GM21515 (cell line): ENCODE measurements at regions not wholly inside any gene's neighbourhood (a gene's known extent, or its start where the extent isn't known, plus 50 kb on each side); places are given as distances from the start of the nearest gene placed in this dataset.

Experiments used
- ATAC-seq: cut with Tn5 transposase; IDR thresholded peaks from one replicate; pipeline ENCODE4 v1.9.1; 2021; ENCODE audit not compliant: unreplicated experiment

DNA sequence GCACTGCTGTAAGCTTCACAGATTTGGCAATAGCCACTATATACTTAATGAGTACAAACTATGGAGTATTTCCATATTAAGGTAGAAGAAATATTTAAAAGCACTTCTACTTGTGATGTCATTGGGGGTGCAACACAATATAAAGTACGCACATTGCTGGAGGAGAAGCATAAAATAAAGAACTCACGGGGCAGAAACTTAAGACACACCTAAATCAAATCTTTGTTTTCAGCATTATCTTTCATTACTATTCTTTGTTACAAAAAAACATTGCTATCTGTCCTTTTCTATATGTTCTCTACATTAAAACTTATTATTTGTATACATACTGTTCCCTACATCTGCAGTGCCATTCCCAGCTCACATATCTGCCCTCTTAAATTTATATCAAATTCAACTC is 93.3 kb upstream of the VPREB1 start:
- no peak for ATAC-seq

DNA sequence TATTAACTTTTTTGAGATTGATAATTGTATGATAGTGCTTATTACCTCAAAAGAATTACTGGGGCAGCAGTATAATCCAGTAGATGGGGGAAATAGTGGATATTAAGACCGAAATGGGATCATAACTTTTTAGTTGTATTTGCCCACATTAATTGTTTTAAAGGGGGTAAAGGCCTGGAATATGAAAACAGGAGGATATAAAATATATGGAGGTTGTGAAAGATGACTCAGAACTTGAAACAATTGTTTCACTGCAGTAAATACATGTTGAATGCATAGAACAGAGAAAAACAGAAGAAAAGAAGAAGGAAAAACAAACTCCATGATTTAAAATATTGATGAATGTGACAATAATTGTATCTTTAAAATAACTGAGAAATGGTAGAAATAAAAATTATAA is 94.1 kb upstream of the VPREB1 start:
- no peak for ATAC-seq

DNA sequence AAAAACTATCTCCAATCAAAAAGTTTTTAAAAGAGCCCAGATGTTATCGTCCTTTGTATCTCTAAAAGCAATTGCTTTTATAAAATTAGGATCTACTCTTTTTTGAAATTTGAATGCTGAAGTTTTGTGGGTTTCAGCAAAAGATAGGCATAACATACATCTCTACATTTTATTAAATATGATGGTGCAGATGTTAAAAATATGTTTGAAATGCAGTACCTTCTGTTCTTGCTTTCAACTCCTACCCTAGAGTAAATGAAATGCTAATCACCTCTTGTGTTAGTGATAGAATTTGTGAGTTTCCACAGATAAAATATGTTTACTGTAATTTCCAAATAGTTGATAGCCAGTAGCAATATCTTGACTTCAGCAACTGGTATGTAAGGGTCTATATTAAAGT is 95.7 kb upstream of the VPREB1 start:
- ATAC-seq = no peak

DNA sequence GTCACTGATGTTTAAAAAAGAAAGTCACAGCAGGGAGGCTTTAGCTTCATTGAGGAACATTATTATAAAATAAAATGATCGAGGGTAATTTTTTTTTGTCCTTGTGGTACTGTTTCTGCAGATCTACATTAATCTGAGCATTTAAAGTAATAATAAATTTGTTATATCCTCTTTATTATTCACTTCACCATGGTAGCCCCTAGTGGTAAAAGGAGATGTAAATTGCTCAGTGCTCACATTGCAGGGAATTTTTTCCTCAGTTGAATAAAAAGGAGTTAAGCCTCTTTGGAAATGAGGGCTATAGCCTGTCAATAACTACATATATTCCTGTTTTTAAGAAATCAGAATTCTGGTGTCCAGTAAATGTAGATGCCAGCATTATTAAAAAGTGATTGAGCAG is 99.7 kb upstream of the VPREB1 start:
- ATAC-seq = no peak

DNA sequence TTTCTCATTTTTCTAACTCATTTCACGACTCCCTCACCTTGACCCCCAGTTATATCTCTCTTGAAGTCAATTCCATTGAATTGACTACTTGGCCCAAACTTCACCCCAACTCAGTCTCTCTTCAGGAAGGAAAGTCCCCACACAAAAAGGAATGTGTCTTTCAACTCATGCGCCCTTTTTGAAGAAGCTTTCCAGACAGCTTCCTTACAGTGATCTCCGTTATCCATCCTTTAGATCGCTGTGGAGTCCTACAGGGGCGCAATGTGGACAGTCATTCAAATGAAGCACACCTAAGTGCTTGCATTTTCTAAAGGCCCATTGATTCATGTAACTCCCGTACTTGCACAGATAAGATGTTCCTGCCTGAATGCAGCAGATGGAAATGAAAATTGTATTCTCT is 101.1 kb upstream of the VPREB1 start:
- ATAC-seq = no peak

DNA sequence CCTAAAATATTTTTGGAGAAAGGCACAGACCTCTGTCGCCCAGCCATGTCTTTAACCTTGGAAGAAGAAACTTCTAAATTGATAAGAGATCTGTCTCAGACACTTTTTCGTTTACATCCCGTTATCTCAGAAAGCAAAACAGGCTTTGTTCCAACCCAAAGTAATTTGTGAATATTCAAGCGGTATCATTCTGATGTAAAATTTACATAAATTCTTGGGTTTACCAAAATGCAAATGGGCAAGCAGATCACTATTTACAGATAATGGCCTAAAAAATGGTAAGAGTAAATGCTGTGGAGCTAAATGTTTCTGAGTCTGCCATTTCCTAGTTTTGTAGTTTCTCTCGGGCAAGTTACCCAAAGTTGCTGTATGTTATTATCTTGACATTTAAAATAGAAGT is 101.9 kb upstream of the VPREB1 start:
- no peak for ATAC-seq

DNA sequence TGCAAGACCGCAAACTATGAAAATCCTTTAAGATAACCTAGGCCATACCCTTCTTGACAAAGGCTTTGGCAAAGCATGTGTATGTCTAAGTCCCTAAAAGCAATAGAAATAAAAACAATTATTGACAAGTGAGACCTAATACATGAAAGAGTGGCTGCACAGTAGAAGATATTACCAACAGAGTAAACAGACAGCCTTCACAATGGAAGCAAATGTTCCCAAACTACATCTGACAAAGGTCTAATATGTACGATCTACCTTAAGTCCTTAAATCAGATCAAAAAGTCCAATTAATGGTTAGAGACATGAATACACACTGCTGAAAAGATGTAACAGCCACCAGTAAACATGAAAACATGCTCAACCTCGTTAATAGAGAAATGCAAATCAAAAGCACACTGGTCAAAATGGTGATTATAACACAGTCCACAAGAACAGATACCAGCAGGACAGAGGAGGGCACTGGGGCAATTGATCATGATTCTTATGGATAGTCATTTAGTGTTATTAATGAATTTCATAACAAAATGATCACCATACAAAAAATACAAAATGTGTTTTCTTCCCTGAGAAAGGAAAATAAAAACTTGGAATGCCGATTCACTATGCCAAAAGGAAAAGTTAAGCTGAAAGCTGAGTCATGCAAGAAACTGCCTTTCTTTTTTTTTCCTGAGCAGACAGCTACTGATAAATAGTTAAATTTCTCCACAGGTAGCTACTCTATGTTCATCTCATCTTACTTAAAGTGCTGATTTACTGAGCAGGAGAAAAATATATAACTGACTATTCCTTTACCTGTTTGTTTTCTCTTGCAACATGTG is 102.6 kb upstream of the VPREB1 start:
- no peak for ATAC-seq

DNA sequence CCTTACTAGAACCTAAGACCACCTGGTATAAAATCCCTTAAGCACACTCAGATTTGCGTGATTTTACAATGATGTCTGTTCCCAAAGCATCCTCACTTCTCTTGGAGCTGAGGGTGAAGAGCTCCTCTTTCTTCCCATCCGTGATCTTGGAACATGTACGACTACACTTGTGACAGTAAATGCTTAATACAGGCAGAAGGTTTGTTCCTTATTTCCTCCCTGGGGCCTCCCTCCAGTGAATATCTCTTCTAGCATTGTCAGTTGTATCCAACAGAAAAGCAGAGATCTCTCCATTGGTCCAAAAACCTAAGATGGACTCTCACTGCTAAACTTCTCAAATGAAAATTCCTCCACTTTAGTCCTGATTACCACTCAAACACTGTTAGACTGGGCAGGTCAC is 103.6 kb upstream of the VPREB1 start:
- ATAC-seq = no peak

DNA sequence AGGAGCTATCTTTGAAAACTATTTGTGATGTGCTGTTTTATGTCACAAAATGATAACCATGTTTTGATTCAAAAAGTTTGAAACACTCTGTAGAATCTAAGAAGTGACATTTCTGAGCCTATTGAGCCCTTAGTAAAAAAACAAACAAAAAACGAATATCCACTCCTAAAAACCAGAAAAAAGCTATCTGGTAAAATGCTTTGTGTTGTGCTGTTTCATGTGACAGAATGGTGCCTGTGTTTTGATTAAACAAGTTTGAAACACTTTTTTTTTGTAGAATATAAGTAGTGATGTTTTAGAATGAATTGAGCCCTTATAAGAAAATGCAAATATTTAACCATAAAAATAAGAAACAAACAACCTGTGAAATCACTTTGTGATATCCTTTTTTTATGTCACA is 105.2 kb upstream of the VPREB1 start:
- no peak for ATAC-seq

DNA sequence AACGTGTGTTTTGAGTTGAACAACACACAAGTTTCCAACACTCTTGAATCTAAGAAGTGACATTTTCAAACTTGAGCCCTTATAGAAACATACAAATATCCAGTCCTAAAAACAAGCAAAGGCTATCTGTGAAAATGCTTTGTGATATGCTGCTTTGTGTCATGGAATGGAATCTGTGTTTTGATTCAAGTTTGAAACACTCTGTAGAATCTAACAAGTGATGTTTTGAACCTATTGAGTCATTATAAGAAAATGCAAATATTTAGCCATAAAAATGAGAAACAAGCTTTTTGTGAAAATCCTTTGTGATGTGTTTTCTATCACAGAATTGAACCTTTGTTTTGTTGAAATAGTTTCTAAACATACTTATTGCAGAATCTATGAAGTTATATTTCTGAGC is 105.7 kb upstream of the VPREB1 start:
- no peak for ATAC-seq

DNA sequence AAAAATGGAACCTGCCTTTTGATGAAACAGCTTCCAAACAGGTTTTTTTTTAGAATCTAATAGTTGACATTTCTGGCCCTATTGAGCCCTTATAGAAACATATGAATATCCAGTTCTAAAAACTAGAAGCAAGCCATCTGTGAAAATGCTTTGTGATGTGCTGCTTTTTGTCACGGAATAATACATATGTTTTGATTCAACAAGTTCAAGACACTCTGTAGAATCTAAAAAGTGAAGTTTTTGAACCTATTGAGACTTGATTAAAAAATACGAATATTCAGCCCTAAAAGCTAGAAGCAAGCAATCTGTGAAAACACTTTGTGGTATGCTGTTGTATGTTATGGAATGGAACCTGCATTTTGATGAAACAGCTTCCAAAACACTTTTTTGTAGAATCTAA is 106.7 kb upstream of the VPREB1 start:
- no peak for ATAC-seq

DNA sequence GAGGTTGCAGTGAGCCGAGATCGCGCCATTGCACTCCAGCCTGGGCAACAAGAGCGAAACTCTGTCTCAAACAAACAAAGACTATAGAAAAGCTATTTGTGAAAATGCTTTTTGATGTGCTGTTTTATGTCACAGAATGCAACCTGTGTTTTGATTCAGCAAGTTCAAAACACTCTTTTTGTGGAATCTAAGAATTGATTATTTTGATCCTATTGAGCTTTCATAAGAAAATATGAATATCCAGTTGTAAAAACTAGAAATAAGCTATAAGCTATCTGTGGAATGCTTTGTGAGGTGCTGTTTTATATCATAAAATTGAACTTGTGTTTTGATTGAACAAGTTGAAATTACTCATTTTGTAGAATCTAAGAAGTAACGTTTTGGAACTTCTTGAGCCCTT is 110.7 kb upstream of the VPREB1 start:
- no peak for ATAC-seq

DNA sequence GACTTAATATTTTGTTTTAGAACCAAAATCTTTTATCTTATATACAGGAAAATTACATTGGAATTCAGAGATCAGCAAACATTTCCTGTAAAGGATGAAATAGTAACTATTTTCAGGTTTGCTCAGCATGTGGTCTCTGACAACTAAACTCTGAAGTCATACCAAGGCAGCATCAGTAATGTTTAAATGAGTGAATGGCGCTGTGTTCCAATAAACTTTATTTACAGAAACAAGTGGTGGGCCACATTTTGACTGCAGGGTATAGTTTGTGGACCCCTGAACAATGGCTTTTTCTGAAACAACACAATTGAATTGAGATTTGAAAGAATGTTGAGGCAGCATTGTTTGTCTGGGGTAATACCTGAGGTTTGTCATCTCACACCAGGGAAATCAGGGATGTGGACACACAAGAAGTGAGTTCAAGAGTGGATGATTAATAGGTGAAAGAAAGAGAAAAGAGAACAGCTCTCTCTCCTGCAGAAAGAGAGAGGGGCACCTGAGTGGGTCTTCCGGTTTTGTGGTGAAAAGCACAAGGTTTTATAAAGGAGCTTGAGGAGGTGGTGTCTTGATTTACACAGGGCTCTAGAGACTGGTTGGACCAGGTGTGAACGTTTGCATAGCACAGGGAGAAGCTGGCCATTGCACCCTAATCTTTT is 113.5 kb upstream of the VPREB1 start:
- ATAC-seq = no peak

DNA sequence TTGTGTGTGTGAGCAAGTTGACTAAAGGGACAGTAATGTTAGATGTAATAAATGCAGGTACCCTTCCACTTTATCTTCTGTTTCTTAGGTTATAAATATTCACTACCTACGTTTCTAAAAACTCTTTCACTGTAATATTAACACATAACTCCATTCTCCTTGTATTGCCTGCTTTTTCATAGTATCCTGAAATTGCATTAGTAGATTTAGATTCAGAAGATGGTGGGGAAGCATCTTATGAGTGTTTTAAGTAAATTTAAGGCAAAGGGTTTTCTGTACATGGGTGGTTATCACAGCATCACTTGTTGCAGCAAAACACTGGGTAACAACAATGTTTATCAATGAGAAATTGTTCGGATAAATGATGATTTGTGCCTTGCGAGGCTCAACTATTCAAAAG is 115.2 kb upstream of the VPREB1 start:
- ATAC-seq = no peak

DNA sequence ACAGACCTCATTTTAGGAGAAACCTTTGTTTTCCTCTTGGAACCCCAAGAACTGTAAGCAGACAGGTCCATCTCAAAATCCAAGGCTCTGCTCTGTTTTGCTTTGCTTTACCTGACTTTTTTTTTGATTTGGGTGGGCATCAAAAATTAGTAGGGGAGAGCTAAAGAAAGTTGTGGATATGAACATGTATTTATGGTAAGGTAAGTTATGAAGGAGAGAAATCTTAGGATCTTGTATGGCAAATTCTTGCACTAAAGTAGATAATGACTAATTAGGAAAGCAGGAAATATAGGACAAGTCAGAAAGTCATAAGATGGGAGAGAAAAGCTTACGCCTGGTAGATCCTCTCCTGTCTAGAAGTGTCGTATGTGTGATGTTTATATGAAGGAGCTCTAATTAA is 116.1 kb upstream of the VPREB1 start:
- ATAC-seq = no peak

DNA sequence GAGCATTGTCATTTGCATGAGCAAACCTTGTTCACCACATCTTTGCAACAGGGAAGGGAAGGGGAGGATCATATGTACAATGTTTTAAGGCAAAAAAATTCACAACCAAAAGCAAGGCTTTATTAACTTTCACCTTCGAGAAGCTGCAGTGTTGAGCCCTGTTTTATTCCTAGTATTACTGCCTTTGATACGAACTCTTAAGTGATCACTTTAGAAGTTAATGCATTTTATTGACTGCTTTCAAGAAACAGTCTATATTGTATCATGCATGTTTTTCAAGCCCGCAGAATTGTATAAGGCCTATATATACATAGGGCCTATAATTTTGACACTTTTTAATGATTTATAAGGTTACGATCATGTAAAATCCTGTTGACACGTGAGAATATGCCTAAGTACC is 117.5 kb upstream of the VPREB1 start:
- no peak for ATAC-seq

DNA sequence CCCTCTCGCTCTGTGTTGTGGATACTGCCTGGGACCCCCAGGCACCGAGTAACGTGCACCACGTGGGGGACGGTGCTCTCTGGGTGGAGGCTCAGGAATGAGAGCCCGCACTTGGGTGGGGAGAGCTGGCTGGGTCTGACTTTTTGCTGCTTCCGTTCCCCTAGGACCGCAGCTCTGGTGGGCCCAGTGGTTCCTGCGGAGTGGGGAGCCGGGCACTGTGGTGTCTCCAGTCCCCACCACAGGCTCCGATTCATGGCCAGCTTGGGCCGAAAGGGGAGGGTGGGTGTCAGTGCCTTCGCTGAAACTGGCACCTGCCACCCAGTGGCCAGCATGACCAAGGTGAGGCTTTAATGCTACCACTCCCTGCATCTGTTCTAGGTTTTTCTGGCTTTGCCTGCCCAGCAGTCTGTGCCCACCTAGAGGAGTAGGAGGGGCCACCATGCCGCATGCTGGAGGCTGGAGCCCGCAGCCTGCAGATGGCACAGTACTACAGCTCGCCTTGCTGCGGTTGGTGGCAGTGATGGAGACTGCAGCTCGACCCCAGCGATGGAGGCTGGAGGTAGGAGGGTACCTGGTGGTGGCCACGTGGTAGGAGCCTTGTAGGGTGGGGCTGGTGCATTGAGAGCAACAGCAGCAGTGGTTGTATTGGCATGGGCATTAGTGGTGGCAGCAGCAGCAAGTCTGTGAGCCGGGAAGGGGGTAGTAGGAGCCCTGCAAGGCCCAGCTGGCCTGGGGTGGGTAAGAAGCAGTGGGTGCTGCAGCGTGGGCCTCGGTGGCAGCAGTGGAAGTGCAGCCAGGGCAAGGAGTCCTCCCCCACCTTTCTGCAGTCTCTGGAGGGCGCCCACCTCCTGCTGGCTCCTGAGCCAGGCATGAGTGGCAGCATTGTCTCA is 118.8 kb upstream of the VPREB1 start:
- no peak for ATAC-seq

DNA sequence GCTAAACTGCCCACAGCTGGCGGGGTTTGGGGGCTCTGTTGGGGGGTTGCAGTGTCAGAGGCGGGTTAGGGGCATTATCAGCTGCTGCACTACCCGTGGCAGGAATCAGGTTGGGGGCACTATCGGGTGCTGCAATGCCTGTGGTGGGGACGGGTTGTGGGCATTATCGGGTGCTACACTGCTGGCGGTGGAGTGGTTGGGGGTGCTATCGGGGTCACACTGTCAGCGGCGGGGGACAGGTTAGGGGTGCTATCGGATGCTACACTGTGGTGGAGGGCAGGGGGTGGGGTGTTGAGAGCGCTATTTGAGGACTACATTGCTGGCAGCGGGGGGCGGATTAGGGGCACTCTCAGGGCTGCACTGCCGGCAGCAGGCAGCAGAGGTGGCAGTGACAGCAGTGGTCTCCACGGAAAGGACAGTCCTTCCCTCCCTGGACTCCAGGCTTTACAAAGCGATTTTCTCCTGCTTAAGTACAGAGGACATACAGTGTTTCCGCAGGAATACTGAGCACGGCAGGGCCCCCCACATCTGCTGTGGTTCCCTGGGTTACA is 119.5 kb upstream of the VPREB1 start:
- no peak for ATAC-seq

DNA sequence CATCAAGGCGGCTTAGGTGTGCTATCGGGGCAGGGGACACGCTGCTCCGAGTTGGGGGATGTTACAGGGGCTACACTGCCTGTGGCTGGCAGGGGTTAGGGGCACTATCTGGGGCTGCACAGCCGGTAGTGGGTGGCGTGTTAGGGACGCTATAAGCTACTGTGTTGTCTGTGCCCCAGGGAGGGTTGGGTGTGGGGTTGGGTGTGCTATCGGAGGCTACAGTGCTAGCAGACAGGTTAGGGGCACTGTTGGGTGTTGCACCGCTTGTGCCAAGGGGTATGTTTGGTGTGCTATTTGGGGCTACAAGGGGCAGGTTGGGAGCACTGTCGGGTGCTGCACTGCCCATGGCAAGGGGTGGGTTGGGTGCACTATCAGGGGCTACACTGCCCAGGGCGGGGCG is 120.2 kb upstream of the VPREB1 start:
- no peak for ATAC-seq

DNA sequence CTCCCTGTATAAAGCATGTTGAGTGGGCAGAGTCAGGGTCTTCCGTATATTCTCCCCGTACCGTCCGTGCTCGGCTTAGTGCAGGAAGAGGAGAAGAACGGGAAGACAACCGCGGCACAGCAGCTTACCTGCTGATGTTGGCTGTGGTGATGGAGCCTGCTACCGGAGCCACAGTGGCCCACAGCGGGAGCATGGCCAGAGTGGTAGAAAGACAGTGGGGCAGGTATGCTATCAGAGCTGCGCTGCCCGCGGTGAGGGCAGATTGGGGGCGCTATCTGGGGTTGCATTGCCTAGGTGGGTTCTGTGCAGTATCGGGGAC is 120.7 kb upstream of the VPREB1 start:
- ATAC-seq = no peak

DNA sequence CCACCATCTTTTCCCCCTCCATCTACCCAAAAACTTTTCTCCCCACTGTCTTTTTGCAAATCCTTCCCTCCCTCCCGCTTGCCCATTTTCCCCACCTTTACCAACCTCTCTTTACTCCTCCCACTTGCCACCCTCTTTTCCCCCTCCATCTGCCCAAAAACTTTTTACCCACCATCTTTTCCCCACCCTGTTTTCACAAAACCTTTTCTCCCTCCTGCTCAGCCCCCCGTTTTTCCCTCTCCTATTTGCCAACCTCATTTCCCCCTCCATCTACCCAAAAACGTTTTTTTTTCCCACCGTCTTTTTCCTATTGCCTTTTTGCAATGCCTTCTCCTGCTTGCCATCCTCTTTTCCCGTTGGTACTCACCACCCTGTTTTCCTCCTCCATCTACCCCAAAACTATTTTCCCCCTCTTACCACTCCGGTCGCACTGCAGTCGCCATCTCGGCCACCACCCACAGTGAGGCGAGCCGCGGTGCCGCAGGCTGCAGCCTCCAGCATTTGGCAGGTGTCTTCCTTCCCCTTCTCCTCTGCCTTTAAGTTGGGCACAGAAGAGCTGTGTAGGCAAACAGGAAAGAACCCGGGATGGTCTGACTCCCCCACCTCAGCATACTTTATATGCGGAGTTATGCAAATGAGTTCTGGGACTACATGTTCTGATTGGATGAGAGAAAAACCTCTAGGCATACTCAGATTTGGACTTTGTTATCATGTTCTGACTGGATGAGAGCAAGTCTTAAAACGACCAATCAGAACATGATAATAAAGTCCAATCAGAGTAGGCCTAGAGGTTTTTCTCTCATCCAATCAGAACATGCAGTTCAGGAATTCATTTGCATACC is 121.2 kb upstream of the VPREB1 start:
- ATAC-seq = no peak
